SU-DHL-6 (cell line): ENCODE measurements at regions not wholly inside any gene's neighbourhood (a gene's known extent, or its start where the extent isn't known, plus 50 kb on each side); places are given as distances from the start of the nearest gene placed in this dataset.

Source experiments
- EZH2phosphoT487 ChIP-seq: fragments of 200-600 bp; sonication (generic), shearing (Covaris generic); conservative IDR thresholded peaks from 2 replicates; pipeline ENCODE4 v1.6.1; 2018; ENCODE audit warnings: mild to moderate bottlenecking, antibody characterized with exemption, low read length, moderate library complexity, mixed read lengths
- TF ChIP-seq, protein P1 (sequence below): fragments of 200-600 bp; sonication (generic); IDR thresholded peaks from one replicate; pipeline ENCODE4 v1.5.1; 2017; ENCODE audit warnings: antibody characterized with exemption, mild to moderate bottlenecking, low read length, moderate library complexity; ENCODE audit not compliant: insufficient read depth, poor library complexity, severe bottlenecking

DNA sequence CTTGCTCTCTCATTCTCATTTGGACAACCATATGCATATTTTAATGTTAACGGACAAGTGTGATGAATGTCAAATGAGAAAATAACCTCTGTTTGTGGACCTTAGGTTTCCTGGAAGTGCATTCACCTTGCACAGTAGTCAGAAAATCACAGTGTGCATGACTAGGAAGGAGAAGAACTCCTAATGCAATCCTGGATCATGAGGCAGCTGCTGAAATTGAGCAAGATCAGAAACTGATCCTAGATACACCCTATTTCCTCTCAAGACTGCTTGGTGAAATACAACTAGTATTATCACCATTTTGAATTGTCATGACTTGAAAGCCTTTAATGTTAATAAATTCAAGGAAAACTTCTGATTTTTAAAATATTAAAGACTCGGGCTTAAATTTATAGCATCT is 1148.9 kb downstream of the STIM2 start:
- TF ChIP-seq, protein P1, sequence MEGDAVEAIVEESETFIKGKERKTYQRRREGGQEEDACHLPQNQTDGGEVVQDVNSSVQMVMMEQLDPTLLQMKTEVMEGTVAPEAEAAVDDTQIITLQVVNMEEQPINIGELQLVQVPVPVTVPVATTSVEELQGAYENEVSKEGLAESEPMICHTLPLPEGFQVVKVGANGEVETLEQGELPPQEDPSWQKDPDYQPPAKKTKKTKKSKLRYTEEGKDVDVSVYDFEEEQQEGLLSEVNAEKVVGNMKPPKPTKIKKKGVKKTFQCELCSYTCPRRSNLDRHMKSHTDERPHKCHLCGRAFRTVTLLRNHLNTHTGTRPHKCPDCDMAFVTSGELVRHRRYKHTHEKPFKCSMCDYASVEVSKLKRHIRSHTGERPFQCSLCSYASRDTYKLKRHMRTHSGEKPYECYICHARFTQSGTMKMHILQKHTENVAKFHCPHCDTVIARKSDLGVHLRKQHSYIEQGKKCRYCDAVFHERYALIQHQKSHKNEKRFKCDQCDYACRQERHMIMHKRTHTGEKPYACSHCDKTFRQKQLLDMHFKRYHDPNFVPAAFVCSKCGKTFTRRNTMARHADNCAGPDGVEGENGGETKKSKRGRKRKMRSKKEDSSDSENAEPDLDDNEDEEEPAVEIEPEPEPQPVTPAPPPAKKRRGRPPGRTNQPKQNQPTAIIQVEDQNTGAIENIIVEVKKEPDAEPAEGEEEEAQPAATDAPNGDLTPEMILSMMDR: no peak
- no peak for TF ChIP-seq EZH2phosphoT487
